ENCODE measurements at regions not wholly inside any gene's neighbourhood (a gene's known extent, or its start where the extent isn't known, plus 50 kb on each side); places are given as distances from the start of the nearest gene placed in this dataset.
A peak's percentile ranks its signal among the peaks of the same experiment; 100 is the strongest.

DNA sequence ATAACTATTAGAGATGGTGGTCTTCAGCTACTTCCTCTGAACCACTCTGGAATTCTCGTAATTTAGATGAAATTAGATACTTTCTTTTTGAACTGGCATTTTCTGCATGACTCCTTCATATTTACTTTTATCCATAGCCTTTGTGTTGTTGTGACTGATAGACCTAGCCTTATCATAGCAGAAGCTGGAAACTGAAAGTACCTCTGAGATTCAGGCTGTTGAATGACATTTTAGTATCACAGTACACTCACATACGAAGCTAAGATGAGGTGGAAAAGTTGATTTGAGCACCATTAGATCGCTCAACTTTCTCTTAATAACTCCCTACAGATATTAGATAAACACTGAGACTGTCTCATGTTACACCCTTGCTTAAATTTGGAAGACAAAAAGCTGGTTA, 525.1 kb upstream of the FBXO33 start:
- Histone ChIP-seq H3K27me3 (ENCODE audit: insufficient read depth, low read depth, low read length) (no peaks in the 10 kb centered on the region), H3K9ac (ENCODE audit: low read length) (no peak overlapping the region), H3K9me3 (ENCODE audit: low read length) (peaks cover 6% of the 10 kb centered on the region), H2AFZ (ENCODE audit: low read depth, low read length) (no peak overlapping the region), H3K27ac (ENCODE audit: low read length) (no peak overlapping the region), H3K4me3 (ENCODE audit: low read length) (no peak overlapping the region), H3K4me2 (ENCODE audit: low read length) (no peak overlapping the region), H3K9me2 (ENCODE audit: insufficient read depth, low read length) (no peaks in the 10 kb centered on the region), H3K36me3 (ENCODE audit: insufficient read depth, low read length) (no peaks in the 10 kb centered on the region), H3F3A (ENCODE audit: insufficient read depth, low read length, poor library complexity, severe bottlenecking) (no peaks in the 10 kb centered on the region), H3K79me2 (replicated peaks; ENCODE audit: insufficient read depth, low read length) (no peaks in the 10 kb centered on the region), H4K20me1 (ENCODE audit: insufficient read depth) (no peaks in the 10 kb centered on the region)
- TF ChIP-seq TAF1 (IDR thresholded peaks at IDR 0.05; ENCODE audit: low read depth), result no peak
- TF ChIP-seq, protein P1, sequence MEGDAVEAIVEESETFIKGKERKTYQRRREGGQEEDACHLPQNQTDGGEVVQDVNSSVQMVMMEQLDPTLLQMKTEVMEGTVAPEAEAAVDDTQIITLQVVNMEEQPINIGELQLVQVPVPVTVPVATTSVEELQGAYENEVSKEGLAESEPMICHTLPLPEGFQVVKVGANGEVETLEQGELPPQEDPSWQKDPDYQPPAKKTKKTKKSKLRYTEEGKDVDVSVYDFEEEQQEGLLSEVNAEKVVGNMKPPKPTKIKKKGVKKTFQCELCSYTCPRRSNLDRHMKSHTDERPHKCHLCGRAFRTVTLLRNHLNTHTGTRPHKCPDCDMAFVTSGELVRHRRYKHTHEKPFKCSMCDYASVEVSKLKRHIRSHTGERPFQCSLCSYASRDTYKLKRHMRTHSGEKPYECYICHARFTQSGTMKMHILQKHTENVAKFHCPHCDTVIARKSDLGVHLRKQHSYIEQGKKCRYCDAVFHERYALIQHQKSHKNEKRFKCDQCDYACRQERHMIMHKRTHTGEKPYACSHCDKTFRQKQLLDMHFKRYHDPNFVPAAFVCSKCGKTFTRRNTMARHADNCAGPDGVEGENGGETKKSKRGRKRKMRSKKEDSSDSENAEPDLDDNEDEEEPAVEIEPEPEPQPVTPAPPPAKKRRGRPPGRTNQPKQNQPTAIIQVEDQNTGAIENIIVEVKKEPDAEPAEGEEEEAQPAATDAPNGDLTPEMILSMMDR (IDR thresholded peaks at IDR 0.05; ENCODE audit: poor library complexity, severe bottlenecking), result no peak
- TF ChIP-seq POLR2AphosphoS5 (IDR thresholded peaks at IDR 0.05), result no peak
- no peak for TF ChIP-seq SMC3 (conservative IDR thresholded peaks at IDR 0.05; ENCODE audit: poor library complexity)
- TF ChIP-seq EZH2 (IDR thresholded peaks at IDR 0.05; ENCODE audit: borderline replicate concordance, insufficient read depth, low read length, poor library complexity, severe bottlenecking), result no peak
- TF ChIP-seq MXI1 (conservative IDR thresholded peaks at IDR 0.05; ENCODE audit: poor library complexity, severe bottlenecking), result no peak
- TF ChIP-seq RAD21 (conservative IDR thresholded peaks at IDR 0.05), result no peak
- no peak for TF ChIP-seq EP300 (conservative IDR thresholded peaks at IDR 0.05; ENCODE audit: poor library complexity, severe bottlenecking)
- TF ChIP-seq, protein P2, sequence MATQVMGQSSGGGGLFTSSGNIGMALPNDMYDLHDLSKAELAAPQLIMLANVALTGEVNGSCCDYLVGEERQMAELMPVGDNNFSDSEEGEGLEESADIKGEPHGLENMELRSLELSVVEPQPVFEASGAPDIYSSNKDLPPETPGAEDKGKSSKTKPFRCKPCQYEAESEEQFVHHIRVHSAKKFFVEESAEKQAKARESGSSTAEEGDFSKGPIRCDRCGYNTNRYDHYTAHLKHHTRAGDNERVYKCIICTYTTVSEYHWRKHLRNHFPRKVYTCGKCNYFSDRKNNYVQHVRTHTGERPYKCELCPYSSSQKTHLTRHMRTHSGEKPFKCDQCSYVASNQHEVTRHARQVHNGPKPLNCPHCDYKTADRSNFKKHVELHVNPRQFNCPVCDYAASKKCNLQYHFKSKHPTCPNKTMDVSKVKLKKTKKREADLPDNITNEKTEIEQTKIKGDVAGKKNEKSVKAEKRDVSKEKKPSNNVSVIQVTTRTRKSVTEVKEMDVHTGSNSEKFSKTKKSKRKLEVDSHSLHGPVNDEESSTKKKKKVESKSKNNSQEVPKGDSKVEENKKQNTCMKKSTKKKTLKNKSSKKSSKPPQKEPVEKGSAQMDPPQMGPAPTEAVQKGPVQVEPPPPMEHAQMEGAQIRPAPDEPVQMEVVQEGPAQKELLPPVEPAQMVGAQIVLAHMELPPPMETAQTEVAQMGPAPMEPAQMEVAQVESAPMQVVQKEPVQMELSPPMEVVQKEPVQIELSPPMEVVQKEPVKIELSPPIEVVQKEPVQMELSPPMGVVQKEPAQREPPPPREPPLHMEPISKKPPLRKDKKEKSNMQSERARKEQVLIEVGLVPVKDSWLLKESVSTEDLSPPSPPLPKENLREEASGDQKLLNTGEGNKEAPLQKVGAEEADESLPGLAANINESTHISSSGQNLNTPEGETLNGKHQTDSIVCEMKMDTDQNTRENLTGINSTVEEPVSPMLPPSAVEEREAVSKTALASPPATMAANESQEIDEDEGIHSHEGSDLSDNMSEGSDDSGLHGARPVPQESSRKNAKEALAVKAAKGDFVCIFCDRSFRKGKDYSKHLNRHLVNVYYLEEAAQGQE (IDR thresholded peaks at IDR 0.05; ENCODE audit: borderline replicate concordance), result no peak

DNA sequence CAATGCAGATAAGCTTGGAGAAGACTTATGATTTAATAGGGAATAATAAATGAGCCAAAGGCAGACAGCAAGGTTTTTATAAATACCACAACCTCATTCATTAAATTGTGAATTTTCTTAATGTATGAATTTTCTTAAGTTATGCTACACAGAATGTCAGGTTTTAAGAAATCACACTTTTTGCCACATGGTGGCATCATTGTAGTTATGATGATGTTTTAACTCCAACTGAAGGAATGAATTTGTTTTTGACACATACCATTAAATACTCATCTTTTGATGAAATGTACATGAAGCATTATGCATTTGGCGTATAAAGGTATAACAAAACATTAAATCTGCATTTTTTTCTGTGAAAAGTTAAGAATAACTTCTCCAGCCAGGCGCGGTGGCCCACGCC, 524.1 kb upstream of the FBXO33 start:
- Histone ChIP-seq H3K27me3 (ENCODE audit: insufficient read depth, low read depth, low read length) (no peaks in the 10 kb centered on the region), H3K36me3 (ENCODE audit: insufficient read depth, low read length) (no peaks in the 10 kb centered on the region), H3K9ac (ENCODE audit: low read length) (no peak overlapping the region), H3K4me3 (ENCODE audit: low read length) (no peak overlapping the region), H3K4me2 (ENCODE audit: low read length) (no peak overlapping the region), H3F3A (ENCODE audit: insufficient read depth, low read length, poor library complexity, severe bottlenecking) (no peaks in the 10 kb centered on the region), H3K9me3 (ENCODE audit: low read length) (peaks cover 6% of the 10 kb centered on the region), H4K20me1 (ENCODE audit: insufficient read depth) (no peaks in the 10 kb centered on the region), H3K79me2 (replicated peaks; ENCODE audit: insufficient read depth, low read length) (no peaks in the 10 kb centered on the region), H3K9me2 (ENCODE audit: insufficient read depth, low read length) (no peaks in the 10 kb centered on the region), H3K27ac (ENCODE audit: low read length) (no peak overlapping the region), H2AFZ (ENCODE audit: low read depth, low read length) (no peak overlapping the region)
- TF ChIP-seq SMC3 (conservative IDR thresholded peaks at IDR 0.05; ENCODE audit: poor library complexity), result peak; percentile 42
- TF ChIP-seq EP300 (conservative IDR thresholded peaks at IDR 0.05; ENCODE audit: poor library complexity, severe bottlenecking), result no peak
- TF ChIP-seq, protein P1 (IDR thresholded peaks at IDR 0.05; ENCODE audit: poor library complexity, severe bottlenecking), result peak; percentile 41
- no peak for TF ChIP-seq MXI1 (conservative IDR thresholded peaks at IDR 0.05; ENCODE audit: poor library complexity, severe bottlenecking)
- peak; percentile 52 for TF ChIP-seq RAD21 (conservative IDR thresholded peaks at IDR 0.05)
- no peak for TF ChIP-seq EZH2 (IDR thresholded peaks at IDR 0.05; ENCODE audit: borderline replicate concordance, insufficient read depth, low read length, poor library complexity, severe bottlenecking)
- no peak for TF ChIP-seq TAF1 (IDR thresholded peaks at IDR 0.05; ENCODE audit: low read depth)
- TF ChIP-seq POLR2AphosphoS5 (IDR thresholded peaks at IDR 0.05), result no peak
- TF ChIP-seq, protein P2 (IDR thresholded peaks at IDR 0.05; ENCODE audit: borderline replicate concordance), result no peak

All from neural cell (in vitro differentiated cells).